HS-5 (cell line): ENCODE measurements at regions not wholly inside any gene's neighbourhood (a gene's known extent, or its start where the extent isn't known, plus 50 kb on each side); places are given as distances from the start of the nearest gene placed in this dataset.
"Not testable (repeated sequence)": the region's sequence is repeated elsewhere in the genome, so short reads cannot be mapped to it uniquely, and the experiment has no call there.

Source experiments
- DNase-seq: peaks from one replicate; pipeline ENCODE4 v3.0.0-alpha.2; 2012; ENCODE audit warnings: low read depth

DNA sequence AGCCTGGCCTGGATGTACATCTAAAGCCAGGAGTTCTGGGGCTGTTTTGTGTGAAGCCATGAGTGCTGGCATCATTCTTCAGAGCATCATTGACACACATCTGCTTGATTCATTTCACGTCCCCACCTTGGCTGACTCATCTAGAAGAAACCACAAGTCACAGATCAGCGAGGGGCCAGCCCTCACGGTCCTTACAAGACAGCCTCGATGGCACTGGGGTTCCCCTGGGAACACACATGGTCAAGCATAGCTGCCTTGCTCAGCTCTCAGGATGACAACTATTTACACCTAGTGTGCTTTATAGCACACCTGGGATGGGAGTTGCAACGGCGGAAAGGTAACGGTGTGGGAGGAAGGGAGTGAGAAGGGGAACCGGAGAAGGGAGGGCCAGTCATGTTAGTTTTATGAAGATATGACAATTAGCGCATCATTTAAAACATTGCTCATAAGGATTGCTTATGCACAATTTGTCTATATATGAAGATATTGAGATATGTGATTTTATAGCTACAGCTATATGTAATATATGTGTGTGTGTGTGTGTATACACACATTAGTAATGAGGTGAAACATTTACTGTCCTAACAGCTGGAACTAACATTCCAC, 227.1 kb downstream of the RPLP1 start:
- DNase-seq: no peak

DNA sequence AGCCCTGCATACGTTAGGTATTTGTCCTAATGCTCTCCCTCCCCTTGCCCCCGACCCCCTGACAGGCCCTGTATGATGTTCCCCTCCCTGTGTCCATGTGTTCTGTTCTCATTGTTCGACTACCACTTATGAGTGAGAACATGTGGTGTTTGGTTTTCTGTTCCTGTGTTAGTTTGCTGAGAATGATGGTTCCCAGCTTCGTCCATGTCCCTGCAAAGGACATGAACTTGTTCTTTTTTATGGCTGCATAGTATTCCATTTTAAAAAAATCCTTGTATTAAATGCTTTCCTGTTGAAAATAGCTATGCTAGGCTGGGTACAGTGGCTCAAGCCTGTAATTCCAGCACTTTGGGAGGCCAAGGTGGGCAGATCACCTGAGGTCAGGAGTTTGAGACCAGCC, 232.2 kb downstream of the RPLP1 start:
- not testable (repeated sequence) for DNase-seq

DNA sequence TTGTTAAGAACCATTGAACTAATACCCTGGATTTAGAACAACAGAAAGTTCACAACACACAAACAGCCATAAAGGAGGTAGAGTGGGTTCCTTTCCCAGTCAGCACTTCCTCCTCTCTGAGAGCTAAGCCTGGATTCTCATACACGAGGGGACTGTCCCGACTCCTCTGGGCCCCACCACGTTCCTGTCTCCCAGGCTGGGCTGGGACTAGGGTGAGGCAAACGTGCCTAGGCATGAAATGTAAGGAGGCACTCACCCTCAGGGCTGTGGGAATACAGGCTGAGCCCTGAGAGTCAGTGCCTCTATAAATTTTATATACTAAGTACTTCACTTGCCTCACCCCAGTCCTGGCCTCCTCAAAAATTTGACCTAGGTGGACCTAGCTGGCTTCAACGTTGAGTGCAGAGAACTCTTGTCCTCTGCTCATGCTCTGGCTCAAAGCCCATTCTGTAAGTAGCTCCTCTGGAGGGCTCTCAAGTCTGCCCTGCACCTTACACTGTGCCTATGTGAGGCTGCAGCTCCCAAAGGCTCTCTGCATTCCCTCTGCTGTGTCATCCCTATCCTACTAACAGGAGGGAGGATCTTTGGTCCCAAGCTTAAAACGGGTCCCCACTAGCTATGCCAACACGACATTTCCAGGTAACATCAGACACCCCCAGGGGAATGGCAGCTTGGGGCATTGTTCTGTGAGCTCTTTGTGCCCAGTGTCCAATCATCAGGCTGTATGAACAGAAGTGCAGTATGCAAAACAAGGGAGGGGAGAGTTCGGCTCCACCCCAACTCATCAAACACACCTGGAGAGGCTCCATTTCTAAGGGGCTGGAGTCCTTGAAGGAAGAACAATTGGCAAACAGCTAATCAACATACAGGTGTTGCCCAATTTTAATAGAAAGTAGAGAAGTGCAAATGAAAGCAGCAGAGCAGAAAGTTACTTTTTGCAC, 233.2 kb downstream of the RPLP1 start:
- no peak for DNase-seq

DNA sequence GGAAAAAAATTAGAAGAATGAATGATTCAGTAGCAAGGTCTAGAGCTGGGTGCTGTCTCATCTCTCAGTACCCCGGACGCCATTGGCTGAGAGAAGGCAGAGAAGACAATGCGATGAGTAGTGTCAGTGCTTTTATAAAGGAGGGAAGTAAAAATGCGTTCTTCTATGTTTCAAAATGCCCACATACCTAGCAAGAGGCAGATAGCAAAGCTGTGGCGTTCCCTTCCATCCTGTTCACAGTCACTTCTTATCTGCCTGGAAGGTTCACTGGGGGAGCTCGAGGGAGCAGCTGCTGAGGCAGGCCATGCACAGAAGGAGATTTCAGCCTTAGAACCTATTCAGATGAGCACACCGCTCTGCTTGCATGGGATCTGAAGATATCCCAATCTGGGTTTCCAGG, 234.0 kb downstream of the RPLP1 start:
- DNase-seq: no peak

DNA sequence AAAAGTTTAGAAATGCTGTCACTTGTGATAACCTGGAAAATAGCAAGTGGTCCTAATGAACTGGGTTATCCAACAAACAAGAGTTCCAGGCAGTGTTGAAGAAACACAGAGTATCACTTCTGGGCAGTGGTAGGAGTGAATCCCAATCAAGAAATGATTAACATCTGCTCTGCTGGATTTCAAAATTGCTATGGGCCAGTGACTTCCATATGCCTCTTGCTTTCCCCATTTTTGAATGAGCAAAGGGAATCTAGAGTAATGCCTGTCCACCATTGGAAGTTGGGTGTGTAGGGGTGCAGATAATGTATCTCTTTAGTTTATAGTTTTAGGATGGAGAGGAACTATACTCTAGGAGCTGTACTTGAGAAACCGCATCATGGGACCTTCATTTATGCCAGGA, 236.5 kb downstream of the RPLP1 start:
- no peak for DNase-seq

DNA sequence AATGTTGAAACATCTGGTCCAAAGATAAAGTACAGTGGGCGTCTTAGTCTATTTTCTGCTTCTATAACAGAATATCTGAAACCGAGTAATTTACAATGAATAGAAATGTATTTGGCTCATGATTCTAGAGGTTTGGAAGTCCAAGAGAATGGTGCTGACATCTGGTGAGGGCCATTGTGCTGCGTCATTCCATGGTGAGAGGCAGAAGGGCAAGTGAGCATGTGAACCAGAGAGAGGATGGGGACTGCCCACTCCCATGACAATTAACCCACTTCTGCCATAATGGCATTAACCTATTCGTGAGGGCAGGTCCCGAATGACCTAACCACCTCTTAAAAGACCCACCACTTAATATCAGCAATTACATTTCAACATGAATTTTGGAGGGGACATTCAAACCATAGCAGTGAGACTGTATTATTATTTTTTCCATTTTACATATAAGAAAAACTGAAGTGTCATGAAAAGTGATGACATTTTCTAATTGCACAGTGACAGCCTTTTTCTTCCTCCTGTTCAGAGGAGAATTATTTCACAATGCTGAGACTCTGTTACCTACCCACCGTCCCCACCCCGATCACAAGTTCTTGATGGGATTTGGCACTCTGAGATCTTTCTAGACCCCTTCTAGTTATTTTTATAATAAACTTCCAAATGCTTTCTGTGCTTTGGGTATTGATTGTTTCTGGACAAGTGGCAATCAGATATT, 238.8 kb downstream of the RPLP1 start:
- DNase-seq: no peak

DNA sequence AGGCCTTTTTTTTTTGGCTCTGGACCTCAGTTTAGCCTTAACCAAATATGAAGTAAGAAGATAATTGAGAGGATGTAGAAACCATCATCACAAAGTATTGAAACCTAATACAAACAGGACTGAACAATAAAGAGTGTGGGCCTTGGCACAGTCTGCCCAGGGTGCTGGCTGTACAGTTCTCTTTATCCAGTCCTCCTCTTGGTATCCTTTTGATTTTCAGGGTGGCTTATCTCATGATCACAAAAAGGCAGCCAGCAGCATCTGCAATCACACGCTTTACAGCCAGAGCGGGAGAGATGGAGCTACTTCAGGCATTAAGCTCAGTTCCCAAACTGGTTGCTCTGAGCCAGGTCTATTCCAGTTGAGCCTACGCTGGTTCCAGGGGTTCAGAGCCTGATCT, 239.7 kb downstream of the RPLP1 start:
- no peak for DNase-seq

DNA sequence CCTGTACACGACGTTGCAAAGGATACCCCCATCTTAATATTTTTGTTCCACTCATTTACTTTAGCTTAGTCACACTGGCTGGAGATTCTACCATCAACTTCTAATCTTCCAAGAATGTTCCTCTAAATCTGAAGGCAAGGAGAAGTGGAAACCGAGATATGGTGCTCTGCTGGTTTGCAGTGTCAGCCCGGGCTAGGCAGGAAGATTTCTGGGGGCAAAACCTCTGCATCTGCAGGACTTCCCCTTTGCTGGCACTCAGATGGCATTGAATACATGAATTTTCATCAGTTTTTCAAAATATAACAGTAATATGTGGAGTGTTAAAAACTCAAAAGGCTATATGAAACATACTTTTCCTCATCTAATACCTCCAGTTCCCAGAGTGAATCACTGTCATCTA, 240.4 kb downstream of the RPLP1 start:
- no peak for DNase-seq

DNA sequence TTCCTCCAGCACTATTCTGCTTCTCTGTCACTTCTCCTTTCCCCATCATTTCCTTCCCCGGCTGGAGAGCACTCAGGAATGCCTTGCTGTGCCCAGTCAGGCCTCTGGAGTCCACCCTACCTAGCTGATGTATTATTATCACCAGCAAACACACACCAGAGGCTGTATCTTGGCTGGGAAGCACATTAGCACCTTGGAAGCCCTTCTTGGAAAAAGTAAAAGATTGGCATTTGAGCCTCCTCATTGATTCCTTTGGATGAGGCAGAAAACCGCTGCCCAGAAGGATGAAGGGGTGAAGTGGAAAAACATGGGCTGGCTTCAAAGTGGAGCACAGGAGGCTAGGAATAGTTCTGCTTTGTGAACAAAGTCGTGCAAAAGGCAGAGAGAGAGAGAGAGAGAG, 244.3 kb downstream of the RPLP1 start:
- DNase-seq: no peak

DNA sequence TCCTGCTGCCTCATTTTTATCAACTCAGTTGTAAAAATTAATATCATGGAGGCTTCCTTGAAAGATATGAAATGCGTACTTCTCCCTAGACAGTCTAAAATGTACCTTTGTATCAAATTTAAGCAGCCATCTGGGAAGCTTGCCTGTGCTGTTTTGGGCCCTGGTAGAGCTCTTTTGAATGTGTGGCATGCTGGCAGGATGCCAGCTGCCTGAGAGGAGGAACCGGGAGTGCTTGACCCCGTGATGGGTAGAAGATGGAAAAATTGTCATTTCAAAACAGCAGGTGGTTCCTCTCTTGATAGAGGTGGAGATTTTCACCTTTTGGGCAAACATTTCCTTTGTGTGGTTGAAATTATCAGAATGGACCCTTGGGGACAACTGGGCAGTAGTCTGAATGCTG, 245.3 kb downstream of the RPLP1 start:
- DNase-seq: no peak

DNA sequence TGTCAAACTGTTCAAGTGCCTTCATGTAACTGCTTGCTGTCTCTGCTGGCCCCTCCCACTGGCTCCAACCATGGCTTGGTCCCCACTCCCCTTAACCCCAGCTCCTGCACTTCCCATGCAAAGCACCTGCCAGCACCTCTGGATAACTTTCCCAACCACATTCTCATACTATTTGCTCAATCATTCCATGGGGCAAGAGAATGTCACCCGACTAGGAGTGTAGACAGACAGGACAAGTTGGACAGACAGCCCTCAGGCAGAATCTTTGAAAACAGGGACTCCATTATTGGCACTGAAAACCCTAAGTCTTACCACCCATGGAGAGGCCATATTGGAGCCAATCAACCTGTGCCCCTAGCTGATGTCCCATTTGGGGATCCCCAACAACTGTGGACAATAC, 246.5 kb downstream of the RPLP1 start:
- no peak for DNase-seq

DNA sequence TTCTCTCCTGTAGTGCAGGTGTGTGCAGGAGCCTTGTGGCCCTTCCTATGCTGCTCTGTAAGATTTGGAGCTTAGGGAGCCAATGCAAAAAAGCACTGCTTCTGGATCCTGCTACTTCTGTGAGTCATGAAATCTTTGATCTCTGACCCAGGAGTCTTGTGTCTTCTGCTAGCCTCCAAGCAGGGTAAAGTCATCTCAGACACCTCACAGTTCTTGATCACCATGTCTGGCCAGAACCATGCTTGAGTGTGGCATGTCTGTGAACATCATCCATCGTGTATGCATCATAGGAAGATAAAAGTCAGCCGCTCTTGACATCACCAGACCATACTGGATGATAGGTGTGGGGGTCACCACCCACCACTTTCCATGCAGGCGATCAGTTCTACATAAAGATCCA, 247.8 kb downstream of the RPLP1 start:
- DNase-seq: no peak

DNA sequence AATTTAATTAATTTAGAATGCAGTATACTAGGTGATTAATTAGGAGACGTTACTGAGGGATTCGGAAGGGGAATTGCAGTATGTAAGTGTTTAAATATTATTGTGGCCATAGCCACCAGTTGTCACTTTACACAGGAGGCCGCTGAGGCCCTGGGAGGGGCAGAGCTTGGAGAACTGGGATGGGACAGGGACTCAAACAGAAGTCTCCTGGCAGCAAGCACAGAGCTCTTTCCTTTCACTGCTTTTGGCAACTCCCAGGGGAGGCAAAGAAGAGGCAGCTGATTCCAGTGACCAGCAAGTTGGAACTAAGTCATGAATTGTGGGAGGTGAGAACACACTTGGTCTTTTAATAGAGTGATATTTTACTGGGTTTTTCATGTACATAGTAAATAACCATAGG, 248.6 kb downstream of the RPLP1 start:
- no peak for DNase-seq

DNA sequence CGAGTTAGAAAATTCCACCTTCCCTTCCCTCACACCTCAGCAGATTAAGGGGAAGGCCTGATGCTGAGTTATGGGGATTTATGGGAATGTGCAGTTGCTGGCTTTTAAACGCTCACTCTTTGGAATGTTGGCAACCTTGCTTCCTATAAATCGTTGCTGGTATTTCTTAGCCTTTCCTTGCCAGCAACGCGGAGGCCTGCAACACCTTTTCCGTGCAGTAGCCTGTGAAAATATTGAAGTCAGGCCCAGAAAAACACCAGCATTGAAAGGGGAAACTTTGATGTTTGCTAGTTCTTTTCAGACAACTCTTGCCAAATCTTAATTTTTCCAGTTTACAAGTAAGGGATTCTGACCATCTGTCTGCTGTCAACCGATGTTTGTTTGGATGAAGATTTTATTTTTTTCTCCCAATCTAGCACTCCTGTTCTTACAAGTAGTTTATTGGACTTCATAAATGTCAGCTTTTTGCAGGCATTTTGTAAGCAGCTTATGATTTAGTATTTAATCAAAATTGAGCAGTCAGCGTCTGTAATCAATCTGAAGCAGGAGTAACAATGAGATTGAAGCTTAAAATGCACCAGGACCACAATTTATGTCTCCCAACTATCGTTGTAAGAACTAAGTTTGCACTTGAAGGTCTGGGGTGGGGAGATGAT, 251.0 kb downstream of the RPLP1 start:
- DNase-seq: no peak

DNA sequence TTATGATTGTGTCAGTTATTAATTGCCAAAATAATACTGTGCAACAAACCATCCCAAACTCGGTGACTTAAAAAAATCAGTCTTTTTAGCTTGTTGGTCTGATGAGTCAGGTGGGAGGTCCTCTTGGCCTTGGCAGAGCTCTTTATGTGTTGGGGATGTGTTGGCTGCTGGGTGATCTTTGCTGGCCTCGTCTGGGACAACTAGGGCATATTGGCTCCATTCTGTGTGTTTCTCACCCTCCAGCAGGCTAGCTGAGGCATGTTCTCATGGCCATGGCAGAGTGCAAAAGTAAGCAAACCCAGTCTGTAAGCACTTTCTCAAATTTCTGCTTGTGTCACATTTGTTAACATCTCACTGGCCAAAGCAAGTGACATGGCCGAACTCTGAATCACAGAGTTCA, 251.6 kb downstream of the RPLP1 start:
- no peak for DNase-seq

DNA sequence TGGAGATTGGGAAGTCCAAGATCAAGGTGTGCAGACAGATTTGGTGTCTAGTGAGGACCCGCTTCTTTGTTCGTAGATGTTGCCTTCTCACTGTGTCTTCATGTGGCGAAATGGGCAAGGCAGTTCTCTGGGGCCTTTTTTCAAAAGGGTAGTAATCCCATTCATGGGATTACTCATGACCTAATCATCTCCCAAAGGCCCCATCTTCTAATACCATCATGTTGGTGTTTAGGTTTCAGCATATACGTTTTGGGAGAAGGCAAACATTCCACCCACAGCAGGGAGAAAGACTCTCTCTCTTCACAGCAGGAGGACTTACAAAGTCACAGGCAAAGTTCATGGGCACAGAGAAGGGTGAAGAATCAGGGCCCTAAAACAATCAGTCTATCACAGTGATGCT, 252.1 kb downstream of the RPLP1 start:
- DNase-seq: no peak

DNA sequence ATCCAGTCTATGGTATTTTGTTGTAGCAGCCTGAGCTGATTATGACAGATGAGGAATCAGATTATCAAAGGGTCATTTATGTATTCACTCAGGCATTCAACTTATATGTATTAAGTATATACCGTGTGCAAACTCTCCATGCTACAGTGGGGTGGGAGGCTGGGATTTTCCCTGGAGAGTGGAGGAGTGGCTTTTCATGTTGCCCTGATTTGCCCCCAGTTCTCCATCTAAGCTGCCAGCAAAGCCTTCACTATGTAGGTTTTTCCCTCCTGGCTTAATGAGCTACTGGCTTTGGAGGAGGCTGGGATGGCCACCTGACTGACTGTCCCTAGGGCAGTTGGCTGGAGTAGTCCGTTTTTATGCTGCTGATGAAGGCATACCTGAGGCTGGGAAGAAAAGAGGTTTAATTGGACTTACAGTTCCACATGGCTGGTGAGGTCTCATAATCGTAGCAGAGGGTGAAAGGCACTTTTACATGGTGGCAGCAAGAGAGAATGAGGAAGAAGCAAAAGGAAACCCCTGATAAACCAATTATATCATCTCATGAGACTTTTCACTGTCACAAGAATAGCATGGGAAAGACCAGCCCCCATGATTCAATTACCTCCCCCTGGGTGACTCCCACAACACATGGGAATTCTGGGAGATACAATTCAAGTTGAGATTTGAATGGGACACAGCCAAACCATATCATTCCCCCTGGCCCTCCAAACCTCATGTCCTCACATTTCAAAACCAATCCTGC, 253.9 kb downstream of the RPLP1 start:
- no peak for DNase-seq

DNA sequence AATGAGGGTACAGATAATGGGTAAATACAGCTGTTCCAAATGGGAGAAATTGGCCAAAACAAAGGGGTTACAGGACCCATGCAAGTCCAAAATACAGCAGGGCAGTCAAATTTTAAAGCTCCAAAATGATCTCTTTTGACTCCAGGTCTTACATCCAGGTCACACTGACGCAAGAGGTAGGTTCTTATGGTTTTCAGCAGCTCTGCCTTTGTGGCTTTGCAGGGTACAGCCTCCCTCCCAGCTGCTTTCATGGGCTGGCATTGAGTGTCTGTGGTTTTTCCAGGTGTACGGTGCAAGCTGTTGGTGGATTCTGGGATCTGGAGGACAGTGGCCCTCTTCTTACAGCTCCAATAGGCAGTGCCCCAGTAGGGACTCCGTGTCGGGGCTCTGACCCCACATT, 254.6 kb downstream of the RPLP1 start:
- not testable (repeated sequence) for DNase-seq

DNA sequence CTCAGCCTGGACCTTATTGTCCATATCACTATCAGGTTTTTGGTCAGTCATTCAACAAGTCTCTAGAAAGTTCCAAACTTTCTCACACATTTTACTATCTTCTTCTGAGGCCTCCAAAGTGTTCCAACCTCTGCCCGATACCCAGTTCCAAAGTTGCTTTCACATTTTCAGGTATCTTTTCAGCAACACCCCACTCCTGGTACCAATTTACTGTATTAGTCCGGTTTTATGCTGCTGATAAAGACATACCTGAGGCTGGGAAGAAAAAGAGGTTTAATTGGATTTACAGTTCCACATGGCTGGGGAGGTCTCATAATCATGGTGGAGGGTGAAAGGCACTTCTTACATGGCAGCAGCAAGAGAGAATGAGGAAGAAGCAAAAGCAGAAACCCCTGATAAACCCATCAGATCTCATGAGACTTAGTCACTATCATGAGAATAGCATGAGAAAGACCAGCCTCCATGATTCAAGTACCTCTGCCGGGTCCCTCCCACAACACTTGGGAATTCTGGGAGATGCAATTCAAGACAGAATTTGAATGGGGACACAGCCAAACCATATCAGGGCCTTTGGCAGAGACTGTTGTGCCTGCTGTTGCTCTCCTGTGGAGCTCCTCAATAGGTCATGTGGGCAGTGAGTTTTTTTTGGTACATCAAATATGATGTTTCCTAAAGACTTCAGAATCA, 256.0 kb downstream of the RPLP1 start:
- not testable (repeated sequence) for DNase-seq

DNA sequence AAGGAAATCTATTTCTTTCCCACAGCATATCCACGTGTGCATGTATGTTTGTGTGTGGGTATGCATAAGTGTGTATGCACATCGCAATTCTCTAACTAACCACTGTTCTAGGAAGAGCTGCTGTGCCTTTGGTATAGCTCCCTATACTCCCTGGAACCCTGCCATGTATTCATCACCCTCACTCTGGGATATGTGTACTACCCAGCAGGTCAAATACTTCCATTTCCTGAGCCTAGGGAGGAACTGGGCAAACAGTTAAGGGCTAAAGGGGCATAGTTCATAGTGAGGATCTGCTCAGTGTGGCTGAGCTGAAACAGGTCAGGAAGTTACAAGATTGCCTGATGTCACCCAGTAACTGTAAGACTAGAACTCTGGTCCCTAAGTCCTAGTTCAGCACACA, 260.4 kb downstream of the RPLP1 start:
- no peak for DNase-seq
